BLaER1 treated with 17β-estradiol and CSF1 and Interleukin-3, amounts not matched to agents 10 nM and 100 nM (cell line): ENCODE measurements at regions not wholly inside any gene's neighbourhood (a gene's known extent, or its start where the extent isn't known, plus 50 kb on each side); places are given as distances from the start of the nearest gene placed in this dataset.

ENCODE experiments used
- H3K27ac ChIP-seq, 11 experiments: shearing (Covaris generic); formaldehyde crosslinking; 2 replicates each; pipeline ENCODE4 v1.8.1; 2022
- H3K27me3 ChIP-seq, 11 experiments: shearing (Covaris generic); formaldehyde crosslinking; 2 replicates each; pipeline ENCODE4 v1.8.1; 2022
- H3K36me3 ChIP-seq, 11 experiments: shearing (Covaris generic); formaldehyde crosslinking; 2 replicates each; pipeline ENCODE4 v1.8.1; 2022
- H3K4me1 ChIP-seq, 10 experiments: shearing (Covaris generic); formaldehyde crosslinking; 2 replicates each; pipeline ENCODE4 v1.8.1; 2022
- H3K4me2 ChIP-seq, 11 experiments: shearing (Covaris generic); formaldehyde crosslinking; 2 replicates each; pipeline ENCODE4 v1.8.1; 2022
- H3K4me3 ChIP-seq, 10 experiments: shearing (Covaris generic); formaldehyde crosslinking; 2 replicates each; pipeline ENCODE4 v1.8.1; 2022
- H3K9ac ChIP-seq, 11 experiments: shearing (Covaris generic); formaldehyde crosslinking; 2 replicates each; pipeline ENCODE4 v1.8.1; 2022
- H3K9me3 ChIP-seq, 11 experiments: shearing (Covaris generic); formaldehyde crosslinking; replicated peaks in 1 of 11; 2 replicates each; pipeline ENCODE4 v1.8.1; 2022
- H4K20me1 ChIP-seq, 11 experiments: shearing (Covaris generic); formaldehyde crosslinking; 2 replicates each; pipeline ENCODE4 v1.8.1; 2022
- Cebpa-rat ChIP-seq, 11 experiments: shearing (Covaris generic); IDR thresholded peaks; 2 replicates each; pipeline ENCODE4 v1.8.1; 2022

- Histone ChIP-seq H3K27ac (no peak overlapping the region), H3K4me2 (no peak overlapping the region), H3K4me1 (no peaks in the 10 kb centered on the region), H3K9ac (no peak overlapping the region), H4K20me1 (no peaks in the 10 kb centered on the region), H3K27me3 (no peaks in the 10 kb centered on the region), H3K4me3 (no peak overlapping the region), H3K9me3 (no peaks in the 10 kb centered on the region), H3K36me3 (no peaks in the 10 kb centered on the region)
- TF ChIP-seq Cebpa-rat (IDR thresholded peaks at IDR 0.05): no peak
These were observed 666.7 kb downstream of the NCAM2 start for GRCh38 chr21:21664871-21665270.

DNA sequence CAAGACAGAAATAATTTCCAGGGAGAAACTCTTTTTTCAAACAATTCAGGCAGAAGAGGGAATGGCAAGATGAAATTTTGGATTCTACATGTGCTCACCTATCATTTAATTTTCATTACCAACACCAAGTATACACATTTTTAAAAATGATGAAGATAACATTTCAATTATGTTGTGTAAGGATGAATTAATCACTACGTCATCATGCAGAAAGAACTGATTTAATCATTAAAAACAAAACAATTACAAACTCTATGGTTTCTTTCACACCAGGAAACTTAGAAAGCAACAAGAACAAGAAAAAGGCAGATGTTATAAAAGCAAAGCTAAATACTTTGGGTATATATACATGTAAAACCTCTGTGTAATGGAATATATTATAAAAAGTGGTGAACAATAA lies 668.5 kb downstream of the NCAM2 start:
- Histone ChIP-seq H3K4me2 (no peak overlapping the region), H4K20me1 (no peaks in the 10 kb centered on the region), H3K4me3 (no peak overlapping the region), H3K9ac (no peak overlapping the region), H3K36me3 (no peaks in the 10 kb centered on the region), H3K4me1 (no peaks in the 10 kb centered on the region), H3K27ac (no peak overlapping the region), H3K27me3 (no peaks in the 10 kb centered on the region), H3K9me3 (no peaks in the 10 kb centered on the region)
- no peak for TF ChIP-seq Cebpa-rat (IDR thresholded peaks at IDR 0.05)

- H3K27me3 ChIP-seq: no peaks in the 10 kb centered on the region
- no peak for TF ChIP-seq Cebpa-rat (IDR thresholded peaks at IDR 0.05)
- H3K9me3 ChIP-seq: no peaks in the 10 kb centered on the region
- no peak overlapping the region for H3K4me3 ChIP-seq
- H3K4me1 ChIP-seq: no peaks in the 10 kb centered on the region
- H3K9ac ChIP-seq: no peak overlapping the region
- H3K27ac ChIP-seq: no peak overlapping the region
- no peak overlapping the region for H3K4me2 ChIP-seq
- H3K36me3 ChIP-seq: no peaks in the 10 kb centered on the region
- no peaks in the 10 kb centered on the region for H4K20me1 ChIP-seq
These were observed 670.0 kb downstream of the NCAM2 start for GRCh38 chr21:21668198-21668597.

GRCh38 chr21:21673959-21674358 lies 675.8 kb downstream of the NCAM2 start:
- TF ChIP-seq Cebpa-rat (IDR thresholded peaks at IDR 0.05): no peak

GRCh38 chr21:21675601-21676000 lies 677.4 kb downstream of the NCAM2 start:
- H3K4me3 ChIP-seq: no peak overlapping the region
- H3K36me3 ChIP-seq: no peaks in the 10 kb centered on the region
- no peak overlapping the region for H3K9ac ChIP-seq
- no peaks in the 10 kb centered on the region; a peak in 1 of 22 replicates for H3K9me3 ChIP-seq
- no peaks in the 10 kb centered on the region for H4K20me1 ChIP-seq
- H3K4me2 ChIP-seq: no peak overlapping the region
- H3K27ac ChIP-seq: no peak overlapping the region
- TF ChIP-seq Cebpa-rat (IDR thresholded peaks at IDR 0.05): no peak
- H3K4me1 ChIP-seq: no peaks in the 10 kb centered on the region
- H3K27me3 ChIP-seq: no peaks in the 10 kb centered on the region

More at GRCh38 chr21:21673959-21674358, 675.8 kb downstream of the NCAM2 start:
- no peaks in the 10 kb centered on the region; a peak in 1 of 22 replicates for H3K9me3 ChIP-seq
- no peak overlapping the region for H3K4me3 ChIP-seq
- no peaks in the 10 kb centered on the region for H3K36me3 ChIP-seq
- H3K4me2 ChIP-seq: no peak overlapping the region
- H3K4me1 ChIP-seq: no peaks in the 10 kb centered on the region
- no peaks in the 10 kb centered on the region for H4K20me1 ChIP-seq
- no peak overlapping the region for H3K27ac ChIP-seq
- no peak overlapping the region for H3K9ac ChIP-seq
- no peaks in the 10 kb centered on the region for H3K27me3 ChIP-seq

DNA sequence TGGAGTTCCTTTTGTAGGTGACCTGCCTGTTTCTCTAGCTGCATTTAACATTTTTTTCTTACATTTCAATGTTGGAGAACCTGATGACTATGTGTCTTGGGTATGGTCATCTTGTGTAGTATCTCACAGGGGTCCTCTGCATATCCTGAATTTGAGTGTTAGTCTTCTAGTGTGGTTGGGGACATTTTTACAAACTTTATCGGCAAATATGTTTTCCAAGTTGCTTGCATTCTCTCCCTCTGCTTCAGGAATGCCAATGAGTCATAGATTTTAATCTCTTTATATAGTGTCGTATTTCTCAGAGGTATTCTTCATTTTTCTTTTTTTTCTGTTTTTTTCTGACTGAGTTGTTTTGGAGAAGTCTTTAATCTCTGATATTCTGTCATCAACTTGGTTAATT lies 684.0 kb downstream of the NCAM2 start:
- no peak for TF ChIP-seq Cebpa-rat (IDR thresholded peaks at IDR 0.05)
- no peak overlapping the region for H3K27ac ChIP-seq
- H3K4me2 ChIP-seq: no peak overlapping the region
- H3K4me3 ChIP-seq: no peak overlapping the region
- H3K4me1 ChIP-seq: no peaks in the 10 kb centered on the region
- H3K36me3 ChIP-seq: no peaks in the 10 kb centered on the region
- no peaks in the 10 kb centered on the region; a peak in 1 of 22 replicates for H3K9me3 ChIP-seq
- no peaks in the 10 kb centered on the region for H3K27me3 ChIP-seq
- H4K20me1 ChIP-seq: no peaks in the 10 kb centered on the region
- H3K9ac ChIP-seq: no peak overlapping the region

- H3K27me3 ChIP-seq: no peaks in the 10 kb centered on the region
- H3K4me2 ChIP-seq: no peak overlapping the region
- peaks cover 0 to 6% (median 0%) of the 10 kb centered on the region in 10 experiments; a peak in 3 of 20 replicates for H3K4me1 ChIP-seq
These were observed 690.7 kb downstream of the NCAM2 start for GRCh38 chr21:21688889-21689288.

DNA sequence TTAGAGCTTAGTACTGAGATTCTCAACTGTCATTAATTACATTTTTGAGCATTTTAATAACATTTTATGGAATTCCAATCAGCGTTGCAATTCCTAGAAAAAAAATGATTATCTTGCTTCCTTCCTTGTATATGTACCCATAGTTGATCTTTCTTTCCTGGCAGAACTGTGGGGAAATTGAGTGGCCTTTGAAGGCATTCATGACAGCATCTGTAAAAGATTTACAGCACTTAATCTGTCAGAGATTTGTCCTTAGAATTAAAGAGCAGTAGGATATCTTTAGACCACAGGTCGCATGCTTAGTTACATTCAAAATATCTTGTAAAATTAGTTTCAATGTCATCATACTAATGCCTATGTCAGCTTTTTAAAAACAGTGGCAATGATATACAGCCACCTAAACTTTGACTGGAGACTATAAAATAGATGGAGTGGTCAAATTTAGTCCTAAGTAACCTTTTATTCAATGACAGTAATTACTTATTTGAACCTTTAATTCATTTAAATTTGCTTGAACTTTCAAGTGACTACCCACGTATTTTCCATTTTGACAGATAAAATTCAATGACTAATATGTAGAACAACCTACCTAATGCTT lies 692.0 kb downstream of the NCAM2 start:
- TF ChIP-seq Cebpa-rat (IDR thresholded peaks at IDR 0.05): no peak
- H3K4me1 ChIP-seq: peaks cover 0 to 6% (median 0%) of the 10 kb centered on the region in 10 experiments; a peak in 3 of 20 replicates
- H3K4me3 ChIP-seq: no peak overlapping the region
- no peak overlapping the region for H3K4me2 ChIP-seq
- no peak overlapping the region for H3K9ac ChIP-seq
- H4K20me1 ChIP-seq: no peaks in the 10 kb centered on the region
- H3K9me3 ChIP-seq: no peaks in the 10 kb centered on the region
- H3K27me3 ChIP-seq: no peaks in the 10 kb centered on the region
- no peaks in the 10 kb centered on the region for H3K36me3 ChIP-seq
- no peak overlapping the region for H3K27ac ChIP-seq

More at GRCh38 chr21:21688889-21689288, 690.7 kb downstream of the NCAM2 start:
- no peaks in the 10 kb centered on the region for H3K36me3 ChIP-seq
- no peak overlapping the region for H3K27ac ChIP-seq
- no peak overlapping the region for H3K9ac ChIP-seq
- no peaks in the 10 kb centered on the region for H4K20me1 ChIP-seq
- no peaks in the 10 kb centered on the region for H3K9me3 ChIP-seq
- H3K4me3 ChIP-seq: no peak overlapping the region
- TF ChIP-seq Cebpa-rat (IDR thresholded peaks at IDR 0.05): no peak

DNA sequence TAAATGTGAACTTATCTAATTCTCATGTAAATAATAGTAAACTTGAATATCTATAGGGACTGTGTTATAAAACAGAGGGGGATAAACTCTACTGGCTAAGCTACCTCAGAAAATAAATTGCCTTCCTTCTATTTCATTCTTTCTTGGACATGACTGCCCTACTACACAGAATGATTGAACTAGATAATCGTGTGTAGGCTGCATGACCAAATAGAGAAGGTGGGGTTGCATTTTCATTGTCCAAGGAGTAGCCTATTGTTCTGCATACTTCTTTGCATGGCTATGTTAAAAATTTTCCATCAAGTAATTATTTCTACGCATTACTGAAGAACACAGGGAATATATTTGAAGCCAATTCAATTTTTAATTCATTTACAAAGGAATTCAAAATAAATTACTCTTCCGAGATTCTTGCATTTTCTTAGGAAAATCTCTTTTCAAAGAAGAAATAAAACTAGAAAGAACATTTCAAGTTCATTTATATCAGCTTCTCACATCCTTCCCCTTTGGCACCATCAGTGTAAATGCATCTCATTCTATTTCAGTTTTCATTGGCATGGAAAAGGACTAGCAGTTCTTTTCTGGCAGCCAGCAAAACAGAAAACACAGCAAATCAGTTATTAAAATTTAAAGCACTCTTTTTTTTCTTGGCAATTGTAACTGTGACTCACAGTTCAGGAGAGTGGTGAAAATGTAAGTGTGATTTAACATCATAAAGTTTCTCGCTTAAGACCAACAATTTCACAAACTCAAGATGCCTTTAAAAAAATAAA lies 714.7 kb downstream of the NCAM2 start:
- Histone ChIP-seq H3K4me2 (no peak overlapping the region), H3K4me3 (no peak overlapping the region), H3K4me1 (no peaks in the 10 kb centered on the region), H4K20me1 (no peaks in the 10 kb centered on the region), H3K36me3 (no peaks in the 10 kb centered on the region), H3K27ac (no peak overlapping the region), H3K9ac (no peak overlapping the region), H3K9me3 (no peaks in the 10 kb centered on the region), H3K27me3 (no peaks in the 10 kb centered on the region)
- no peak for TF ChIP-seq Cebpa-rat (IDR thresholded peaks at IDR 0.05)

GRCh38 chr21:21713651-21714180 lies 715.5 kb downstream of the NCAM2 start:
- no peak overlapping the region for H3K27ac ChIP-seq
- H3K27me3 ChIP-seq: no peaks in the 10 kb centered on the region
- H3K36me3 ChIP-seq: no peaks in the 10 kb centered on the region
- no peaks in the 10 kb centered on the region for H4K20me1 ChIP-seq
- H3K9ac ChIP-seq: no peak overlapping the region
- no peak overlapping the region for H3K4me3 ChIP-seq
- TF ChIP-seq Cebpa-rat (IDR thresholded peaks at IDR 0.05): no peak
- H3K4me2 ChIP-seq: no peak overlapping the region
- no peaks in the 10 kb centered on the region for H3K4me1 ChIP-seq
- H3K9me3 ChIP-seq: no peaks in the 10 kb centered on the region
